ENCODE measurements at regions not wholly inside any gene's neighbourhood (a gene's known extent, or its start where the extent isn't known, plus 50 kb on each side); places are given as distances from the start of the nearest gene placed in this dataset.

GRCh38 chr9:96139592-96140295, 162.2 kb downstream of the HSD17B3 start:
- TF ChIP-seq CTCF (optimal IDR thresholded peaks at IDR 0.05 in 1 of 3, IDR thresholded peaks at IDR 0.05 in 1 of 3, conservative IDR thresholded peaks at IDR 0.05 in 1 of 3; ENCODE audit: extremely low read depth in 1 of 3, insufficient read depth in 2 of 3, low read length in 3 of 3) (no peak), EZH2 (IDR thresholded peaks at IDR 0.05; ENCODE audit: low read length) (no peak)

Measured in keratinocyte (primary cell).